ENCODE measurements at regions not wholly inside any gene's neighbourhood (a gene's known extent, or its start where the extent isn't known, plus 50 kb on each side); places are given as distances from the start of the nearest gene placed in this dataset.

- DNase-seq (ENCODE audit: low read depth): no peak
Measured at GRCh38 chr12:3991798-3992580, 118.8 kb upstream of the PARP11 start.

GRCh38 chr12:3990501-3991280 lies 117.5 kb upstream of the PARP11 start:
- DNase-seq (ENCODE audit: low read depth): no peak

GRCh38 chr12:3989218-3989550 lies 116.0 kb upstream of the PARP11 start:
- DNase-seq (ENCODE audit: low read depth): no peak

- DNase-seq (ENCODE audit: low read depth): no peak
Measured at GRCh38 chr12:3988519-3989217, 115.5 kb upstream of the PARP11 start.

GRCh38 chr12:3987571-3987970 lies 114.4 kb upstream of the PARP11 start:
- no peak for DNase-seq (ENCODE audit: low read depth)

- no peak for DNase-seq (ENCODE audit: low read depth)
Measured at GRCh38 chr12:3980504-3981272, 107.5 kb upstream of the PARP11 start.

GRCh38 chr12:3977621-3978020 lies 104.4 kb upstream of the PARP11 start:
- DNase-seq (ENCODE audit: low read depth): no peak

- DNase-seq (ENCODE audit: low read depth): no peak
Measured at GRCh38 chr12:3976351-3976938, 103.2 kb upstream of the PARP11 start.

GRCh38 chr12:3975652-3976051 lies 102.5 kb upstream of the PARP11 start:
- no peak for DNase-seq (ENCODE audit: low read depth)

- no peak for DNase-seq (ENCODE audit: low read depth)
Measured at GRCh38 chr12:3974883-3975282, 101.7 kb upstream of the PARP11 start.

- DNase-seq (ENCODE audit: low read depth): no peak
Measured at GRCh38 chr12:3973973-3974644, 100.9 kb upstream of the PARP11 start.

- no peak for DNase-seq (ENCODE audit: low read depth)
Measured at GRCh38 chr12:3973269-3973884, 100.2 kb upstream of the PARP11 start.

GRCh38 chr12:3972576-3972975 lies 99.4 kb upstream of the PARP11 start:
- DNase-seq (ENCODE audit: low read depth): no peak

- no peak for DNase-seq (ENCODE audit: low read depth)
Measured at GRCh38 chr12:3968523-3968922, 95.3 kb upstream of the PARP11 start.

- DNase-seq (ENCODE audit: low read depth): no peak
Measured at GRCh38 chr12:3967556-3968160, 94.5 kb upstream of the PARP11 start.

- DNase-seq (ENCODE audit: low read depth): no peak
Measured at GRCh38 chr12:3966376-3966775, 93.2 kb upstream of the PARP11 start.

GRCh38 chr12:3965046-3965445 lies 91.8 kb upstream of the PARP11 start:
- no peak for DNase-seq (ENCODE audit: low read depth)

GRCh38 chr12:3964439-3964838 lies 91.2 kb upstream of the PARP11 start:
- DNase-seq (ENCODE audit: low read depth): no peak

- DNase-seq (ENCODE audit: low read depth): no peak
Measured at GRCh38 chr12:3962631-3963483, 89.7 kb upstream of the PARP11 start.
